ENCODE measurements at regions not wholly inside any gene's neighbourhood (a gene's known extent, or its start where the extent isn't known, plus 50 kb on each side); places are given as distances from the start of the nearest gene placed in this dataset.

GRCh38 chr12:61531195-61531594 lies 729.0 kb upstream of the USP15 start:
- H2AFZ ChIP-seq (ENCODE audit: insufficient read depth, low read depth, low read length, poor library complexity, severe bottlenecking), result no peak overlapping the region
- no peak overlapping the region for H3K4me3 ChIP-seq (replicated peaks in 1 of 3; ENCODE audit: low read depth in 2 of 3, low read length in 3 of 3)
- no peak for DNase-seq
- no peaks in the 10 kb centered on the region for H3K27me3 ChIP-seq (ENCODE audit: control insufficient read depth in 2 of 2, insufficient read depth in 2 of 2, low read length in 2 of 2)
- no peak for TF ChIP-seq CTCF (IDR thresholded peaks at IDR 0.05)
- H3K4me2 ChIP-seq (replicated peaks; ENCODE audit: extremely low read depth, low read length, poor library complexity, severe bottlenecking), result no peak overlapping the region
- Mint-ChIP-seq H3K4me1 (no peaks in the 10 kb centered on the region), H3K9me3 (peaks cover 0 to 11% (median 4%) of the 10 kb centered on the region in 7 donors), H3K27ac (no peak overlapping the region), H3K4me3 (no peak overlapping the region), H3K36me3 (no peaks in the 10 kb centered on the region), H3K27me3 (ENCODE audit: low read depth in 3 of 3) (no peaks in the 10 kb centered on the region)
- no peaks in the 10 kb centered on the region for H3K4me1 ChIP-seq (ENCODE audit: control insufficient read depth in 1 of 2, insufficient read depth in 2 of 2, low read length in 2 of 2)
- no peaks in the 10 kb centered on the region for H3K36me3 ChIP-seq (replicated peaks in 1 of 2; ENCODE audit: control insufficient read depth in 1 of 2, insufficient read depth in 2 of 2, low read length in 2 of 2)
- no CpG with 5 or more reads among the region's 4 CpGs for WGBS (ENCODE audit: insufficient coverage)
- intact Hi-C loops (cut with micrococcal nuclease), result no loop called here
- no peaks in the 10 kb centered on the region for H3K9me3 ChIP-seq (replicated peaks in 1 of 2; ENCODE audit: control insufficient read depth in 1 of 2, insufficient read depth in 1 of 2, low read length in 2 of 2)
- no peaks in the 10 kb centered on the region for H4K20me1 ChIP-seq (ENCODE audit: insufficient read depth, low read length)
- no peak overlapping the region for H3K9ac ChIP-seq (ENCODE audit: insufficient read depth, low read length, poor library complexity, severe bottlenecking)
- no peak overlapping the region for H3K27ac ChIP-seq (ENCODE audit: low read depth in 1 of 2, low read length in 2 of 2)
- no peaks in the 10 kb centered on the region for H3K79me2 ChIP-seq (ENCODE audit: insufficient read depth, low read length)

- 89% methylated on average over 1 of the region's 3 CpGs for WGBS (ENCODE audit: insufficient coverage)
- peaks cover 0 to 7% (median 3%) of the 10 kb centered on the region in 7 donors for H3K9me3 Mint-ChIP-seq
- H3K4me1 Mint-ChIP-seq, result no peaks in the 10 kb centered on the region
- no peak overlapping the region for H3K4me3 Mint-ChIP-seq
- no peak for TF ChIP-seq CTCF (IDR thresholded peaks at IDR 0.05)
- Histone ChIP-seq H3K4me3 (replicated peaks in 1 of 3; ENCODE audit: low read depth in 2 of 3, low read length in 3 of 3) (no peak overlapping the region), H2AFZ (ENCODE audit: insufficient read depth, low read depth, low read length, poor library complexity, severe bottlenecking) (no peak overlapping the region), H3K9me3 (replicated peaks in 1 of 2; ENCODE audit: control insufficient read depth in 1 of 2, insufficient read depth in 1 of 2, low read length in 2 of 2) (no peaks in the 10 kb centered on the region), H3K36me3 (replicated peaks in 1 of 2; ENCODE audit: control insufficient read depth in 1 of 2, insufficient read depth in 2 of 2, low read length in 2 of 2) (no peaks in the 10 kb centered on the region), H3K4me2 (replicated peaks; ENCODE audit: extremely low read depth, low read length, poor library complexity, severe bottlenecking) (no peak overlapping the region), H3K9ac (ENCODE audit: insufficient read depth, low read length, poor library complexity, severe bottlenecking) (no peak overlapping the region), H3K4me1 (ENCODE audit: control insufficient read depth in 1 of 2, insufficient read depth in 2 of 2, low read length in 2 of 2) (no peaks in the 10 kb centered on the region), H3K79me2 (ENCODE audit: insufficient read depth, low read length) (no peaks in the 10 kb centered on the region), H4K20me1 (ENCODE audit: insufficient read depth, low read length) (no peaks in the 10 kb centered on the region), H3K27ac (ENCODE audit: low read depth in 1 of 2, low read length in 2 of 2) (no peak overlapping the region), H3K27me3 (ENCODE audit: control insufficient read depth in 2 of 2, insufficient read depth in 2 of 2, low read length in 2 of 2) (no peaks in the 10 kb centered on the region)
- no peaks in the 10 kb centered on the region for H3K27me3 Mint-ChIP-seq (ENCODE audit: low read depth in 3 of 3)
- intact Hi-C loops (cut with micrococcal nuclease), result no loop called here
- DNase-seq, result no peak
- H3K36me3 Mint-ChIP-seq, result no peaks in the 10 kb centered on the region
- no peak overlapping the region for H3K27ac Mint-ChIP-seq
Observed at GRCh38 chr12:61536117-61536516, 724.1 kb upstream of the USP15 start.

Measured in CD14-positive monocyte (primary cell).